ENCODE measurements at regions not wholly inside any gene's neighbourhood (a gene's known extent, or its start where the extent isn't known, plus 50 kb on each side); places are given as distances from the start of the nearest gene placed in this dataset.

DNA sequence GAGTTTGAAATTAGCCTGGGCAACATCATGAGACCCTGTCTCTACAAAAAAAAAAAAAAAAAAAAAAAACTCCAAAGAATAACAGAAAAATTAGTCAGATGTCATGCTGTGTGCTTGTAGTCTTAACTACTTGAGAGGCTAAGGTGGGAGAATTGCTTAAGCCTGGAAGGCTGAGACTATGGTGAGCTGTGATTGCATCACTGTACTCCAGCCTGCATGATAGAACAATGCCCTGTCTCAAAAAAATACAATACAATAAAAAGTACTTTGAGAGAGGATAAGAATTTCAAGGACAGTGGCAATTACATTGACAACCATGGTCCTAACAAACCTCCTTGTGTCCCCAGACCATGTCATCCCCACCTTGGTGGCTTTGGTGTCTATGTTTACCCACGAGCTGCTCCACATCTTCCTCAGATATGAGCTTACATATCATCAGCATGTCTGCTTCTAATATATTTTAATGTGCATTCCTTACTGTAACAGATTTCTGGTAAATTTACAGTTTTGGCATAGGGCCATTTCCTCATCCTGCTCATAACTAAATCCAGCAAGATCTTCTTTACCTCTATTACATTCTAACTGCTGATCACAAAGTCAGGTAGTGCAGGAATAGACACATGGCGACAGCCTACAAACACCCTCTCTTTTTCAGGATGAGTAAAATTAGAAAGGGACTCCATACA lies 437.7 kb upstream of the HNRNPA3 start:
- DNase-seq (no peak), ATAC-seq (no peak)
- H3K9me3 ChIP-seq, result no peaks in the 10 kb centered on the region
- H3K27me3 ChIP-seq, result no peaks in the 10 kb centered on the region
- no peak overlapping the region for H3K4me3 ChIP-seq
- H3K4me1 ChIP-seq, result no peaks in the 10 kb centered on the region
- intact Hi-C loops (cut with DNase I), result no loop called here
- H3K27ac ChIP-seq, result no peak overlapping the region
- no peaks in the 10 kb centered on the region for H3K36me3 ChIP-seq
- TF ChIP-seq, protein P1, sequence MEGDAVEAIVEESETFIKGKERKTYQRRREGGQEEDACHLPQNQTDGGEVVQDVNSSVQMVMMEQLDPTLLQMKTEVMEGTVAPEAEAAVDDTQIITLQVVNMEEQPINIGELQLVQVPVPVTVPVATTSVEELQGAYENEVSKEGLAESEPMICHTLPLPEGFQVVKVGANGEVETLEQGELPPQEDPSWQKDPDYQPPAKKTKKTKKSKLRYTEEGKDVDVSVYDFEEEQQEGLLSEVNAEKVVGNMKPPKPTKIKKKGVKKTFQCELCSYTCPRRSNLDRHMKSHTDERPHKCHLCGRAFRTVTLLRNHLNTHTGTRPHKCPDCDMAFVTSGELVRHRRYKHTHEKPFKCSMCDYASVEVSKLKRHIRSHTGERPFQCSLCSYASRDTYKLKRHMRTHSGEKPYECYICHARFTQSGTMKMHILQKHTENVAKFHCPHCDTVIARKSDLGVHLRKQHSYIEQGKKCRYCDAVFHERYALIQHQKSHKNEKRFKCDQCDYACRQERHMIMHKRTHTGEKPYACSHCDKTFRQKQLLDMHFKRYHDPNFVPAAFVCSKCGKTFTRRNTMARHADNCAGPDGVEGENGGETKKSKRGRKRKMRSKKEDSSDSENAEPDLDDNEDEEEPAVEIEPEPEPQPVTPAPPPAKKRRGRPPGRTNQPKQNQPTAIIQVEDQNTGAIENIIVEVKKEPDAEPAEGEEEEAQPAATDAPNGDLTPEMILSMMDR (IDR thresholded peaks at IDR 0.05), result no peak

DNA sequence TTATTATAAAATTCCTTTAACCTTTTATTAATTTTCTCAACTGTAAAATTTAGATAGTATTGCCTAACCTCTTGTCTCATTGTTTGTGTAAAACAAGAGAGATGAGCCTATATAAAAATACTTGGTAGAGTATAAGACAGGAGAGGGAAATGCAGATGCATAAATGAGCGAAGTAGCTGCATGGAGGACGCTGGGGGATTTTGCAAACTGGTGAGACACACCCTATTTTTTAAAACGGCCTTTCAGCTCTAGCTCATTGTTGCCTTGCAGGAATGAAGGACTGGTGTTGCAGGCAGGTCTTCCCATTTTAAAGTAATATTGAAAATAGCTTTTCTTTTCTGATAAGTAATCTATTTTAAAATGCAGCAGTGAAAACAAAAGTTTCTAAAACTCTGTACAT lies 435.3 kb upstream of the HNRNPA3 start:
- H3K27me3 ChIP-seq, result no peaks in the 10 kb centered on the region

DNA sequence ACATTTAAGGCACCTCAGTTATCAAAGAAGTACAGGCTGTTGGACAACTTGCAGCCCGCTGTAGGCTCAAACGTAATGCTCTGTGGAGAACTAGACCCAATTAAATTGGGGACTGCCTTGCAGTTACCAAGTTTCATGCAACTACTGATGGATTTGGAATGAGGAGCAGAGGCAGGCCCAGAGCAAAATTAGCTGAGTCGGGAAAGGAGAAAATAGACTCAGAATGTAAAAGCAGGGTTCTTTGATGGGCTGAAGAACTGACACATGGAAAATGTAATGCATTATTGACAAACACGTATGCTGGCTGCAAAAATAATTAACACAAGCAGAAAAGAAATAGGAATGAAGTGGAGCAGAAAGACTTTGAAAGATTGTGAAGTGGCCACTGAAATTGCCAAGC lies 432.7 kb upstream of the HNRNPA3 start:
- Histone ChIP-seq H3K9me3 (no peaks in the 10 kb centered on the region), H3K36me3 (no peaks in the 10 kb centered on the region), H3K4me3 (no peak overlapping the region), H3K4me1 (no peaks in the 10 kb centered on the region), H3K27ac (no peak overlapping the region), H3K27me3 (no peaks in the 10 kb centered on the region)
- TF ChIP-seq, protein P1 (IDR thresholded peaks at IDR 0.05), result no peak
- no peak for ATAC-seq
- DNase-seq, result no peak
- intact Hi-C loops (cut with DNase I), result no loop called here

More for the DNA sequence above, 435.3 kb upstream of the HNRNPA3 start:
- Histone ChIP-seq H3K36me3 (no peaks in the 10 kb centered on the region), H3K9me3 (no peaks in the 10 kb centered on the region), H3K27ac (no peak overlapping the region), H3K4me1 (no peaks in the 10 kb centered on the region), H3K4me3 (no peak overlapping the region)
- TF ChIP-seq, protein P1 (IDR thresholded peaks at IDR 0.05), result no peak
- intact Hi-C loops (cut with DNase I), result no loop called here
- ATAC-seq, result no peak
- DNase-seq, result no peak

DNA sequence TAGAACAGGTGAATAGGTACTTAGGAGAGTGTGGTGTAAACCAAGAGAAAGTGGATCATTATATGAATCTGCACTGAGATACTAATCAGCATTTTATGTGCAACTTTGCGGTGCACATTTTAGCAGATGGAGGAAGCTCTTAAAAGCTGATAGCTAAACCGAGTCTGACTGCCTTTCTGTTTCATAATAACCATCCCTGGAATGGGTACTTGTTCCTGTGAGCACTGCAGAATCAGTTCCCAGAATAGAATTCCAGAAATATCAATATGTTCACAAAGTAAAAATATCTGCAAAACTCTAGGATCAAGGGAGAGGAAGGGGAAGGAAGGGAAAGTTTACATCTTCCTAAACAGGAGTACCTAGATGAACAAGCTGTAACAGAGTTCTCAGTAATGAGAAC lies 432.2 kb upstream of the HNRNPA3 start:
- H3K27me3 ChIP-seq, result no peaks in the 10 kb centered on the region
- no peaks in the 10 kb centered on the region for H3K36me3 ChIP-seq
- no peaks in the 10 kb centered on the region for H3K9me3 ChIP-seq
- TF ChIP-seq, protein P1 (IDR thresholded peaks at IDR 0.05), result no peak
- DNase-seq, result no peak
- H3K27ac ChIP-seq, result no peak overlapping the region
- no peak overlapping the region for H3K4me3 ChIP-seq
- intact Hi-C loops (cut with DNase I), result no loop called here
- no peak for ATAC-seq
- H3K4me1 ChIP-seq, result no peaks in the 10 kb centered on the region

DNA sequence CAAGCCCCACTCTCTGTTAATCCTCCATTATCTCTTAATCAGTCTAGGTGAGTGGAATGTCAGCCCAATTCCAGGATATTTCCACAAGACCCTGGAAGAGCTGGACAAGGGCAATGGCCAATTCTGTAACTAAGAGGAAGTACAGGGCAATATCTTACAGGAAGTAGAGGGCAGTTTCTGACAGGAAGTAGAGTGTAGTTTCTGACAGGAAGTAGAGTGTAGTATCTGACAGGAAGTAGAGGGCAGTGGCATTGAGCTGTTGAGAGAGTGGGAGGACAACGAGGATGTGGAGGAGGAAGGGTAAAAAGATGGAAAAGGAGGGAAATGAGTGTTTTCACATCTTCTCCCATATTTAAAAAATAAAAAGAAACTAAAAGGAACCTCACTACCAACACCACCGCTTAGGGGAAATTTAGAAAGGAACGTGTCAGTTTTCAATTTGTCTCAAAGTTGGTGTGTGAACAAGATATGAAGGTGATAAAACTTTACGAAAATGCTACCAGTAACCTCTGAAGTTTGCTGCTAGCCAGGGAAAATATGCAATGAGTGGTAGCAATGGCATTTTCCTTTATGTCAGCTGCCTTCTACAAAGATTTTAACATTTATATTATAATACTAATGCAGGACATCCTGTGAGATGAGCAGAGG lies 430.9 kb upstream of the HNRNPA3 start:
- ATAC-seq, result no peak
- no peaks in the 10 kb centered on the region for H3K9me3 ChIP-seq
- no peaks in the 10 kb centered on the region for H3K27me3 ChIP-seq
- H3K4me3 ChIP-seq, result no peak overlapping the region
- no peak for DNase-seq
- no peaks in the 10 kb centered on the region for H3K4me1 ChIP-seq
- intact Hi-C loops (cut with DNase I), result no loop called here
- H3K27ac ChIP-seq, result no peak overlapping the region
- TF ChIP-seq, protein P1 (IDR thresholded peaks at IDR 0.05), result no peak
- H3K36me3 ChIP-seq, result no peaks in the 10 kb centered on the region

Measured in upper lobe of right lung (tissue), 1 donor.